ENCODE measurements at regions not wholly inside any gene's neighbourhood (a gene's known extent, or its start where the extent isn't known, plus 50 kb on each side); places are given as distances from the start of the nearest gene placed in this dataset.

DNA sequence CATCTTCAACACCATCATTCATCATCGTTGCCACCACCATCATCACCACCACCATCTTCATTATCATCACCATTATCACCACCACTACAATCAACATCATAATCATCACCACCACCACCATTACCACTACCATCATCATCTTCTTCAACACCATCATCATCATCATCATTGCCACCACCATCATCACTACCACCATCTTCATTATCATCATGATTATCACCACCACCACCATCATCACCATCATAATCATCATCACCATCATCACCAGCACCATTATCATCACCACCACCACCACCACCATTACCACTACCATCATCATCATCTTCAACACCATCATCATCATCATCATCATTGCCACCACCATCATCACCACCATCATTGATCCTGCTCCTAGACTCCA lies 112.7 kb downstream of the OAT start (continued):
- TF ChIP-seq, protein P1, sequence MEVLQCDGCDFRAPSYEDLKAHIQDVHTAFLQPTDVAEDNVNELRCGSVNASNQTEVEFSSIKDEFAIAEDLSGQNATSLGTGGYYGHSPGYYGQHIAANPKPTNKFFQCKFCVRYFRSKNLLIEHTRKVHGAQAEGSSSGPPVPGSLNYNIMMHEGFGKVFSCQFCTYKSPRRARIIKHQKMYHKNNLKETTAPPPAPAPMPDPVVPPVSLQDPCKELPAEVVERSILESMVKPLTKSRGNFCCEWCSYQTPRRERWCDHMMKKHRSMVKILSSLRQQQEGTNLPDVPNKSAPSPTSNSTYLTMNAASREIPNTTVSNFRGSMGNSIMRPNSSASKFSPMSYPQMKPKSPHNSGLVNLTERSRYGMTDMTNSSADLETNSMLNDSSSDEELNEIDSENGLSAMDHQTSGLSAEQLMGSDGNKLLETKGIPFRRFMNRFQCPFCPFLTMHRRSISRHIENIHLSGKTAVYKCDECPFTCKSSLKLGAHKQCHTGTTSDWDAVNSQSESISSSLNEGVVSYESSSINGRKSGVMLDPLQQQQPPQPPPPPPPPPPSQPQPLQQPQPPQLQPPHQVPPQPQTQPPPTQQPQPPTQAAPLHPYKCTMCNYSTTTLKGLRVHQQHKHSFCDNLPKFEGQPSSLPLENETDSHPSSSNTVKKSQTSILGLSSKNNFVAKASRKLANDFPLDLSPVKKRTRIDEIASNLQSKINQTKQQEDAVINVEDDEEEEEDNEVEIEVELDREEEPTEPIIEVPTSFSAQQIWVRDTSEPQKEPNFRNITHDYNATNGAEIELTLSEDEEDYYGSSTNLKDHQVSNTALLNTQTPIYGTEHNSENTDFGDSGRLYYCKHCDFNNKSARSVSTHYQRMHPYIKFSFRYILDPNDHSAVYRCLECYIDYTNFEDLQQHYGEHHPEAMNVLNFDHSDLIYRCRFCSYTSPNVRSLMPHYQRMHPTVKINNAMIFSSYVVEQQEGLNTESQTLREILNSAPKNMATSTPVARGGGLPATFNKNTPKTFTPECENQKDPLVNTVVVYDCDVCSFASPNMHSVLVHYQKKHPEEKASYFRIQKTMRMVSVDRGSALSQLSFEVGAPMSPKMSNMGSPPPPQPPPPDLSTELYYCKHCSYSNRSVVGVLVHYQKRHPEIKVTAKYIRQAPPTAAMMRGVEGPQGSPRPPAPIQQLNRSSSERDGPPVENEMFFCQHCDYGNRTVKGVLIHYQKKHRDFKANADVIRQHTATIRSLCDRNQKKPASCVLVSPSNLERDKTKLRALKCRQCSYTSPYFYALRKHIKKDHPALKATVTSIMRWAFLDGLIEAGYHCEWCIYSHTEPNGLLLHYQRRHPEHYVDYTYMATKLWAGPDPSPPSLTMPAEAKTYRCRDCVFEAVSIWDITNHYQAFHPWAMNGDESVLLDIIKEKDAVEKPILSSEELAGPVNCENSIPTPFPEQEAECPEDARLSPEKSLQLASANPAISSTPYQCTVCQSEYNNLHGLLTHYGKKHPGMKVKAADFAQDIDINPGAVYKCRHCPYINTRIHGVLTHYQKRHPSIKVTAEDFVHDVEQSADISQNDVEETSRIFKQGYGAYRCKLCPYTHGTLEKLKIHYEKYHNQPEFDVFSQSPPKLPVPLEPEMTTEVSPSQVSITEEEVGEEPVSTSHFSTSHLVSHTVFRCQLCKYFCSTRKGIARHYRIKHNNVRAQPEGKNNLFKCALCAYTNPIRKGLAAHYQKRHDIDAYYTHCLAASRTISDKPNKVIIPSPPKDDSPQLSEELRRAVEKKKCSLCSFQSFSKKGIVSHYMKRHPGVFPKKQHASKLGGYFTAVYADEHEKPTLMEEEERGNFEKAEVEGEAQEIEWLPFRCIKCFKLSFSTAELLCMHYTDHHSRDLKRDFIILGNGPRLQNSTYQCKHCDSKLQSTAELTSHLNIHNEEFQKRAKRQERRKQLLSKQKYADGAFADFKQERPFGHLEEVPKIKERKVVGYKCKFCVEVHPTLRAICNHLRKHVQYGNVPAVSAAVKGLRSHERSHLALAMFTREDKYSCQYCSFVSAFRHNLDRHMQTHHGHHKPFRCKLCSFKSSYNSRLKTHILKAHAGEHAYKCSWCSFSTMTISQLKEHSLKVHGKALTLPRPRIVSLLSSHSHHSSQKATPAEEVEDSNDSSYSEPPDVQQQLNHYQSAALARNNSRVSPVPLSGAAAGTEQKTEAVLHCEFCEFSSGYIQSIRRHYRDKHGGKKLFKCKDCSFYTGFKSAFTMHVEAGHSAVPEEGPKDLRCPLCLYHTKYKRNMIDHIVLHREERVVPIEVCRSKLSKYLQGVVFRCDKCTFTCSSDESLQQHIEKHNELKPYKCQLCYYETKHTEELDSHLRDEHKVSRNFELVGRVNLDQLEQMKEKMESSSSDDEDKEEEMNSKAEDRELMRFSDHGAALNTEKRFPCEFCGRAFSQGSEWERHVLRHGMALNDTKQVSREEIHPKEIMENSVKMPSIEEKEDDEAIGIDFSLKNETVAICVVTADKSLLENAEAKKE (CRISPR knock-in tag; IDR thresholded peaks at IDR 0.05) = no peak
- TF ChIP-seq, protein P2, sequence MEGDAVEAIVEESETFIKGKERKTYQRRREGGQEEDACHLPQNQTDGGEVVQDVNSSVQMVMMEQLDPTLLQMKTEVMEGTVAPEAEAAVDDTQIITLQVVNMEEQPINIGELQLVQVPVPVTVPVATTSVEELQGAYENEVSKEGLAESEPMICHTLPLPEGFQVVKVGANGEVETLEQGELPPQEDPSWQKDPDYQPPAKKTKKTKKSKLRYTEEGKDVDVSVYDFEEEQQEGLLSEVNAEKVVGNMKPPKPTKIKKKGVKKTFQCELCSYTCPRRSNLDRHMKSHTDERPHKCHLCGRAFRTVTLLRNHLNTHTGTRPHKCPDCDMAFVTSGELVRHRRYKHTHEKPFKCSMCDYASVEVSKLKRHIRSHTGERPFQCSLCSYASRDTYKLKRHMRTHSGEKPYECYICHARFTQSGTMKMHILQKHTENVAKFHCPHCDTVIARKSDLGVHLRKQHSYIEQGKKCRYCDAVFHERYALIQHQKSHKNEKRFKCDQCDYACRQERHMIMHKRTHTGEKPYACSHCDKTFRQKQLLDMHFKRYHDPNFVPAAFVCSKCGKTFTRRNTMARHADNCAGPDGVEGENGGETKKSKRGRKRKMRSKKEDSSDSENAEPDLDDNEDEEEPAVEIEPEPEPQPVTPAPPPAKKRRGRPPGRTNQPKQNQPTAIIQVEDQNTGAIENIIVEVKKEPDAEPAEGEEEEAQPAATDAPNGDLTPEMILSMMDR (conservative IDR thresholded peaks at IDR 0.05; ENCODE audit: low read depth in 2 of 2) = no peak
- TF ChIP-seq STAT1 (IDR thresholded peaks at IDR 0.05; ENCODE audit: unreplicated experiment) = no peak
- TF ChIP-seq NANOG (IDR thresholded peaks at IDR 0.05; ENCODE audit: borderline replicate concordance) = no peak
- no peak for TF ChIP-seq POLR2AphosphoS5 (IDR thresholded peaks at IDR 0.05; ENCODE audit: low read depth)
- TF ChIP-seq ZNF331 (CRISPR knock-in tag; IDR thresholded peaks at IDR 0.05; ENCODE audit: low read depth) = no peak

DNA sequence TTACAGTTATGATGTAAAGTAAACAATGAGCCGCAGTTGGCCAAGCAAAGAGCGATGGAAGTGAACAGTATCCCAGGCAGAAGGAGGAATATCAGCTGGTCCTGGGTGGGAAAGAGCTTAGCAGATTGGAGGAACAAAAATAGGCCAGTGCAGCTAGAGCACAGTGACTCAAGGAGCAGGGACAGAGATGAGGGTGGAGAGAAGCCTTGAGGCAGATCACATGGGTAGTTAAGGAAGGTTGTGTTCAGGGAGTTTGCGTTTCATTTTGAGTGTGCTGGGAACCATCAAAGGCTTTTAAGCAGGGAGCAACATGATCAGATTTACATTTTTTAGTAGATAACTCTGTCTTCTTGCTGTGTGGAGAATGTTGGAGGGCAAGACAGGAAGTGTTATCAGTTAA lies 113.6 kb downstream of the OAT start:
- Histone ChIP-seq H3K27me3 (ENCODE audit: insufficient read depth) (no peaks in the 10 kb centered on the region), H3F3A (replicated peaks; ENCODE audit: low read depth) (no peaks in the 10 kb centered on the region), H3K4me1 (ENCODE audit: insufficient read depth) (no peaks in the 10 kb centered on the region), H4K20me1 (replicated peaks; ENCODE audit: insufficient read depth) (no peaks in the 10 kb centered on the region), H3K36me3 (ENCODE audit: insufficient read depth) (no peaks in the 10 kb centered on the region), H3K79me2 (replicated peaks; ENCODE audit: insufficient read depth) (no peaks in the 10 kb centered on the region), H3K4me3 (no peak overlapping the region), H2AFZ (no peak overlapping the region), H3K4me2 (no peak overlapping the region), H3K27ac (ENCODE audit: low read depth) (no peak overlapping the region), H3K9me2 (ENCODE audit: insufficient read depth) (peaks cover 7% of the 10 kb centered on the region; the same call in 1 of the 2 replicates)
- ATAC-seq (no peak), DNase-seq (ENCODE audit: low spot score) (no peak)
- Mint-ChIP-seq H3K4me1 (no peaks in the 10 kb centered on the region), H3K36me3 (ENCODE audit: low read depth) (peaks cover 10% of the 10 kb centered on the region), H3K27me3 (ENCODE audit: insufficient read depth, low read depth, poor library complexity) (peaks cover 2% of the 10 kb centered on the region), H3K9me3 (peaks cover 17% of the 10 kb centered on the region), H3K4me3 (no peak overlapping the region), H3K27ac (no peak overlapping the region)
- TF ChIP-seq, protein P1 (CRISPR knock-in tag; IDR thresholded peaks at IDR 0.05) = no peak
- TF ChIP-seq JUNB (IDR thresholded peaks at IDR 0.05; ENCODE audit: unreplicated experiment) = no peak
